Testis (tissue), 2 donors: ENCODE measurements at regions not wholly inside any gene's neighbourhood (a gene's known extent, or its start where the extent isn't known, plus 50 kb on each side); places are given as distances from the start of the nearest gene placed in this dataset.
A peak's percentile ranks its signal among the peaks of the same experiment; 100 is the strongest.
"Not testable (repeated sequence)": the region's sequence is repeated elsewhere in the genome, so short reads cannot be mapped to it uniquely, and the experiment has no call there.

Source experiments
- DNase-seq: peaks from one replicate; pipeline ENCODE4 v3.0.0-alpha.2; 2019
- H3K27ac ChIP-seq, 2 donors: fragments of 200-600 bp; sonication (generic); one replicate each; pipeline ENCODE4 v1.5.1; 2019
- H3K27me3 ChIP-seq: fragments of 200-600 bp; sonication (generic); one replicate; pipeline ENCODE4 v1.5.1; 2019
- H3K36me3 ChIP-seq: fragments of 200-600 bp; sonication (generic); one replicate; pipeline ENCODE4 v1.5.1; 2017; ENCODE audit warnings: low read depth; ENCODE audit errors: missing control alignments
- H3K4me1 ChIP-seq: fragments of 200-600 bp; sonication (generic); one replicate; pipeline ENCODE4 v1.5.1; 2019
- H3K4me3 ChIP-seq, 2 donors: fragments of 200-600 bp; sonication (generic); one replicate each; pipeline ENCODE4 v1.5.1; 2017 to 2019
- H3K9me3 ChIP-seq: fragments of 200-600 bp; sonication (generic); one replicate; pipeline ENCODE4 v1.5.1; 2017
- CTCF ChIP-seq, 3 experiments: fragments of 450-650 bp in 2 of 3; fragments of 200-600 bp in 1 of 3; sonication (generic) in 1 of 3; IDR thresholded peaks; one replicate each; pipeline ENCODE4 v1.5.1; 2016 to 2019; ENCODE audit warnings: antibody characterized with exemption in 3 of 3, mild to moderate bottlenecking in 2 of 3, moderate library complexity in 1 of 3
- POLR2A ChIP-seq: fragments of 450-650 bp; IDR thresholded peaks from one replicate; pipeline ENCODE4 v1.6.1; 2017; ENCODE audit warnings: antibody characterized with exemption, mild to moderate bottlenecking, moderate library complexity
- whole genome bisulfite sequencing, 2 donors: methylation state at CpG; one replicate each; pipeline ENCODE4 v1.1.5; 2018; 5-methylcytosine and 5-hydroxymethylcytosine counted together
- intact Hi-C: fragments of 100-400 bp; cut with DNase I; formaldehyde crosslinking; loops from one replicate; pipeline ENCODE4 v1.15.1; 2023; ENCODE audit warnings: low total_unique reads

- H3K27me3 ChIP-seq, result no peaks in the 10 kb centered on the region
- intact Hi-C loops, result no loop called here
- DNase-seq, result no peak
- no peaks in the 10 kb centered on the region for H3K36me3 ChIP-seq
- no peaks in the 10 kb centered on the region for H3K4me1 ChIP-seq
- H3K27ac ChIP-seq, result no peak overlapping the region
- no peaks in the 10 kb centered on the region for H3K9me3 ChIP-seq
- WGBS, 2 donors, result 61 to 65% methylated on average over 8 of the region's 8 CpGs
- no peak overlapping the region for H3K4me3 ChIP-seq
- TF ChIP-seq POLR2A, result no peak
- no peak for TF ChIP-seq CTCF (IDR thresholded peaks at IDR 0.05)
Measured at GRCh38 chr16:26456074-26456473, 610.7 kb upstream of the C16orf82 start.

GRCh38 chr16:26457095-26457494, 609.6 kb upstream of the C16orf82 start:
- TF ChIP-seq CTCF (IDR thresholded peaks at IDR 0.05) (no peak), POLR2A (no peak)
- Histone ChIP-seq H3K27ac (no peak overlapping the region), H3K4me3 (no peak overlapping the region), H3K9me3 (no peaks in the 10 kb centered on the region), H3K36me3 (no peaks in the 10 kb centered on the region), H3K4me1 (no peaks in the 10 kb centered on the region), H3K27me3 (no peaks in the 10 kb centered on the region)
- no peak for DNase-seq
- intact Hi-C loops, result no loop called here
- WGBS, 2 donors, result 62 to 63% methylated on average over 7 of the region's 7 CpGs

GRCh38 chr16:26457882-26458281, 608.8 kb upstream of the C16orf82 start:
- no peak for DNase-seq

GRCh38 chr16:26464576-26465266, 602.0 kb upstream of the C16orf82 start:
- 68 to 74% methylated on average over 5 to 7 of the region's 7 CpGs for WGBS, 2 donors
- Histone ChIP-seq H3K36me3 (no peaks in the 10 kb centered on the region), H3K27me3 (no peaks in the 10 kb centered on the region), H3K4me1 (peaks cover 4% of the 10 kb centered on the region), H3K9me3 (no peaks in the 10 kb centered on the region), H3K27ac (no peak overlapping the region), H3K4me3 (no peak overlapping the region)
- peak; percentile 24 for DNase-seq
- TF ChIP-seq POLR2A (no peak), CTCF (IDR thresholded peaks at IDR 0.05) (no peak)
- intact Hi-C loops, result no loop called here

More at GRCh38 chr16:26457882-26458281, 608.8 kb upstream of the C16orf82 start:
- Histone ChIP-seq H3K9me3 (no peaks in the 10 kb centered on the region), H3K4me1 (no peaks in the 10 kb centered on the region), H3K27me3 (no peaks in the 10 kb centered on the region), H3K4me3 (no peak overlapping the region), H3K36me3 (no peaks in the 10 kb centered on the region), H3K27ac (no peak overlapping the region)
- intact Hi-C loops, result no loop called here
- 85 to 89% methylated on average over 4 of the region's 4 CpGs for WGBS, 2 donors
- TF ChIP-seq POLR2A (no peak), CTCF (IDR thresholded peaks at IDR 0.05) (no peak)

- peak; percentile 65 for DNase-seq
- not testable (repeated sequence) for H3K27me3 ChIP-seq
Measured at GRCh38 chr16:26474405-26474804, 592.3 kb upstream of the C16orf82 start.

More at GRCh38 chr16:26474405-26474804, 592.3 kb upstream of the C16orf82 start:
- H3K4me3 ChIP-seq, result peak overlapping the region in 1 of 2 donors; percentile 5
- WGBS, 2 donors, result 56 to 65% methylated on average over 10 of the region's 10 CpGs
- intact Hi-C loops, H3K36me3 ChIP-seq, H3K9me3 ChIP-seq, H3K27ac ChIP-seq, H3K4me1 ChIP-seq: not testable (repeated sequence)
